Mucosa of descending colon (tissue), 3 donors: ENCODE measurements at regions not wholly inside any gene's neighbourhood (a gene's known extent, or its start where the extent isn't known, plus 50 kb on each side); places are given as distances from the start of the nearest gene placed in this dataset. TPM values are rescaled to one million over a fixed set of nuclear protein-coding genes. Genes with fewer than 3 reads are reported as not detected.

ENCODE experiments used
- ATAC-seq: fragments of 200-7000 bp; cut with Tn5 transposase; one replicate; pipeline ENCODE4 v1.9.1; 2020; ENCODE audit warnings: mild to moderate bottlenecking, moderate library complexity
- DNase-seq, 3 donors: peaks; one replicate each; pipeline ENCODE4 v3.0.0-alpha.2; 2020
- H3K36me3 ChIP-seq: fragments of 200-600 bp; one replicate; pipeline ENCODE4 v1.8.0; 2021; ENCODE audit warnings: low read depth, mild to moderate bottlenecking
- H3K4me1 ChIP-seq: fragments of 200-600 bp; one replicate; pipeline ENCODE4 v1.8.0; 2021; ENCODE audit warnings: low read depth, mild to moderate bottlenecking
- H3K4me3 ChIP-seq: fragments of 200-600 bp; one replicate; pipeline ENCODE4 v1.8.0; 2021; ENCODE audit warnings: mild to moderate bottlenecking
- H3K9me3 ChIP-seq: fragments of 200-600 bp; one replicate; pipeline ENCODE4 v1.8.0; 2021; ENCODE audit warnings: mild to moderate bottlenecking
- CTCF ChIP-seq: fragments of 200-600 bp; IDR thresholded peaks from one replicate; pipeline ENCODE4 v1.8.0; 2022; ENCODE audit warnings: antibody characterized with exemption, mild to moderate bottlenecking
- intact Hi-C, 2 donors: fragments of 100-400 bp; cut with DNase I in 1 of 2; cut with micrococcal nuclease in 1 of 2; formaldehyde crosslinking; loops; one replicate each; pipeline versions ENCODE4 v1.11.0 to v1.11.1; 2022; cut with DNase I, micrococcal nuclease
- microRNA-seq: library from miRNA; unstranded; fragments of <30 nt; microRNA quantifications from one replicate; pipeline ENCODE4, GENCODE V29; 2019
- donor health status: DM: no; HTN: no; CAD: no; lungs with moderate emphysema.
- donor health status: DM: no; HTN: no; CAD: no.
- donor health status: DM: no; HTN: yes; CAD: no.

- H3K36me3 ChIP-seq, result no peaks in the 10 kb centered on the region
- no peak overlapping the region for H3K4me3 ChIP-seq
- ATAC-seq, result no peak
- no peaks in the 10 kb centered on the region for H3K4me1 ChIP-seq
- no peak for TF ChIP-seq CTCF
- intact Hi-C loops, result no loop called here
- DNase-seq, result no peak
- peaks cover 2% of the 10 kb centered on the region for H3K9me3 ChIP-seq
Observed at GRCh38 chr18:66676699-66677098, 72.8 kb upstream of the CDH19 start.

- Histone ChIP-seq H3K36me3 (no peaks in the 10 kb centered on the region), H3K4me3 (no peak overlapping the region), H3K4me1 (no peaks in the 10 kb centered on the region), H3K9me3 (peaks cover 2% of the 10 kb centered on the region)
- intact Hi-C loops, result no loop called here
- ATAC-seq (no peak), DNase-seq (no peak)
- no peak for TF ChIP-seq CTCF
Observed at GRCh38 chr18:66674286-66674685, 70.4 kb upstream of the CDH19 start.

GRCh38 chr18:66668706-66669105, 64.8 kb upstream of the CDH19 start:
- Histone ChIP-seq H3K4me3 (no peak overlapping the region), H3K4me1 (no peaks in the 10 kb centered on the region), H3K36me3 (no peaks in the 10 kb centered on the region), H3K9me3 (no peaks in the 10 kb centered on the region)
- intact Hi-C loops, result no loop called here
- no peak for DNase-seq
- TF ChIP-seq CTCF, result no peak
- no peak for ATAC-seq

GRCh38 chr18:66662632-66663031, 58.7 kb upstream of the CDH19 start:
- H3K4me1 ChIP-seq, result no peaks in the 10 kb centered on the region
- H3K9me3 ChIP-seq, result no peaks in the 10 kb centered on the region
- intact Hi-C loops, result no loop called here
- H3K36me3 ChIP-seq, result no peaks in the 10 kb centered on the region
- DNase-seq, result no peak
- no peak for TF ChIP-seq CTCF
- H3K4me3 ChIP-seq, result no peak overlapping the region
- no peak for ATAC-seq

- intact Hi-C loops, result no loop called here
- no peak for ATAC-seq
- H3K4me3 ChIP-seq, result no peak overlapping the region
- no peaks in the 10 kb centered on the region for H3K36me3 ChIP-seq
- H3K9me3 ChIP-seq, result no peaks in the 10 kb centered on the region
- DNase-seq, result no peak
- no peaks in the 10 kb centered on the region for H3K4me1 ChIP-seq
- no peak for TF ChIP-seq CTCF
Observed at GRCh38 chr18:66655407-66655806, 51.5 kb upstream of the CDH19 start.

Small RNA genes lying in the stretch of these regions (microRNA-seq; reads per million reads assigned to microRNA genes)
- gene MIR5011, result not detected
